ENCODE measurements at regions not wholly inside any gene's neighbourhood (a gene's known extent, or its start where the extent isn't known, plus 50 kb on each side); places are given as distances from the start of the nearest gene placed in this dataset.

DNA sequence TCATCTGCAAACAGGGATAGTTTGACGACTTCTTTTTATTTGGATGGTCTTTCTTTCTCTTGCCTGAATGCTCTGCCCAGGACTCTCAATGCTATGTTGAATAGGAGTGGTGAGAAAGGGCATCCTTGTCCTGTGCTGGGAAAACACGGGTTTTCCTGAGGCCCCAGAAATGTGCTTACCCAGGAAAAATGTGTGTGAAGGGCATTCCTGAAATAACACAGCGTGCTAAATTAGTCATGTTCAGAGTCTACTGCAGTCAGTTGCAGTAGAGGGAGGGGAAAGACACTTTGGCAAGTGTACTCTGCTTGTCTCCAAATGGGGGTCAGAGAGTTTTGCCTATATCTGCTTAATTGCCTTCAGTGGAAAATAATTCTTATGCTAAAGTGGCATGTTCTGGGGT lies 153.9 kb downstream of the CCNG2 start (continued):
- TF ChIP-seq NONO (IDR thresholded peaks at IDR 0.05) (no peak), NONO (CRISPR knock-in tag; conservative IDR thresholded peaks at IDR 0.05) (no peak), REST (IDR thresholded peaks at IDR 0.05; ENCODE audit: borderline replicate concordance in 1 of 2, low read depth in 1 of 2, low read length in 2 of 2) (no peak), RFX1 (IDR thresholded peaks at IDR 0.05) (no peak)
- TF ChIP-seq, protein P1, sequence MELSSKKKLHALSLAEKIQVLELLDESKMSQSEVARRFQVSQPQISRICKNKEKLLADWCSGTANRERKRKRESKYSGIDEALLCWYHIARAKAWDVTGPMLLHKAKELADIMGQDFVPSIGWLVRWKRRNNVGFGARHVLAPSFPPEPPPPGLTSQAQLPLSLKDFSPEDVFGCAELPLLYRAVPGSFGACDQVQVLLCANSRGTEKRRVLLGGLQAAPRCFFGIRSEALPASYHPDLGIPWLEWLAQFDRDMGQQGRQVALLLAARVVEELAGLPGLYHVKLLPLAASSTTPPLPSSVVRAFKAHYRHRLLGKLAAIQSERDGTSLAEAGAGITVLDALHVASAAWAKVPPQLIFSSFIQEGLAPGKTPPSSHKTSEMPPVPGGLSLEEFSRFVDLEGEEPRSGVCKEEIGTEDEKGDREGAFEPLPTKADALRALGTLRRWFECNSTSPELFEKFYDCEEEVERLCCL (CRISPR knock-in tag; IDR thresholded peaks at IDR 0.05; ENCODE audit: borderline replicate concordance) = no peak

GRCh38 chr4:77314697-77315096 lies 157.7 kb downstream of the CCNG2 start:
- peaks cover 8% of the 10 kb centered on the region for H3K9me3 ChIP-seq (ENCODE audit: low read length)
- no peaks in the 10 kb centered on the region for H3K27me3 ChIP-seq (ENCODE audit: control insufficient read depth in 1 of 2, insufficient read depth in 2 of 2, low read length in 2 of 2)
- intact Hi-C loops (cut with micrococcal nuclease; ENCODE audit: unreplicated experiment) = no loop called here
- in situ Hi-C loops (cut with HindIII; ENCODE audit: extremely low pct_ligation_motif_present, low pct_unique_long_range_greater_than_20kb) = no loop called here
- BruUV-seq (replicated peaks) = no TSS peak
- H3K4me1 ChIP-seq (ENCODE audit: insufficient read depth, low read length) = no peaks in the 10 kb centered on the region
- no peak overlapping the region for H2AFZ ChIP-seq (ENCODE audit: low read length)
- no peak overlapping the region for H3K4me3 ChIP-seq (replicated peaks in 1 of 3; ENCODE audit: insufficient read depth in 1 of 3, low read depth in 2 of 3, low read length in 3 of 3)
- WGBS (ENCODE audit: low lambda C conversion rate) = 4% methylated on average over 4 of the region's 4 CpGs
- ChIA-PET CTCF (ENCODE audit: low intra/inter-chr PET ratio, low total read pairs) (no interaction called here), POLR2A (no interaction called here)
- no peaks in the 10 kb centered on the region for H3K79me2 ChIP-seq (ENCODE audit: insufficient read depth, low read length)
- no peak overlapping the region for H3K4me2 ChIP-seq (ENCODE audit: low read depth, low read length)
- DNase-seq (ENCODE audit: low spot score) (no peak), ATAC-seq (no peak), FAIRE-seq (no peak)
- TF ChIP-seq PCBP2 (optimal IDR thresholded peaks at IDR 0.05; ENCODE audit: low read depth, low read length, poor library complexity, severe bottlenecking) (no peak), MAFK (conservative IDR thresholded peaks at IDR 0.05 in 1 of 2, IDR thresholded peaks at IDR 0.05 in 1 of 2; ENCODE audit: low read length in 2 of 2) (peak in 1 of 2 experiments; percentile 77; a peak in 3 of 4 replicates), MAFF (IDR thresholded peaks at IDR 0.05; ENCODE audit: low read depth, low read length) (peak; percentile 66)
- H4K20me1 ChIP-seq (ENCODE audit: insufficient read depth, low read length) = no peaks in the 10 kb centered on the region
- no peak overlapping the region for H3K27ac ChIP-seq (ENCODE audit: extremely low read length, insufficient read depth, low read length)
- no peak overlapping the region for H3K9ac ChIP-seq (ENCODE audit: insufficient read depth, low read depth, low read length)
- no peaks in the 10 kb centered on the region for H3K36me3 ChIP-seq (replicated peaks in 1 of 2; ENCODE audit: control insufficient read depth in 1 of 2, insufficient read depth in 2 of 2, low read length in 2 of 2)

Measured in HepG2 (cell line).